BE2C (cell line): ENCODE measurements at regions not wholly inside any gene's neighbourhood (a gene's known extent, or its start where the extent isn't known, plus 50 kb on each side); places are given as distances from the start of the nearest gene placed in this dataset.

Experiments used
- DNase-seq: peaks from one replicate; pipeline ENCODE4 v3.0.0-alpha.2; 2020
- H3K27me3 ChIP-seq: fragments of 250-450 bp; sonication (Bioruptor Pico); 2 replicates; pipeline ENCODE4 v1.5.1; 2020; ENCODE audit warnings: mild to moderate bottlenecking
- H3K36me3 ChIP-seq: fragments of 250-450 bp; sonication (Bioruptor Pico); 2 replicates; pipeline ENCODE4 v1.5.1; 2020; ENCODE audit warnings: mild to moderate bottlenecking
- H3K4me1 ChIP-seq: fragments of 250-450 bp; sonication (Bioruptor Pico); 2 replicates; pipeline ENCODE4 v1.5.1; 2020
- H3K4me3 ChIP-seq: 2 replicates; pipeline ENCODE4 v1.5.1; 2011; ENCODE audit warnings: low read depth, low read length
- H3K9me3 ChIP-seq: fragments of 250-450 bp; sonication (Bioruptor Pico); 2 replicates; pipeline ENCODE4 v1.5.1; 2020
- TF ChIP-seq, protein P1 (sequence below): IDR thresholded peaks from 2 replicates; pipeline ENCODE4 v1.5.1; 2012; ENCODE audit warnings: mild to moderate bottlenecking, low read depth, low read length

DNA sequence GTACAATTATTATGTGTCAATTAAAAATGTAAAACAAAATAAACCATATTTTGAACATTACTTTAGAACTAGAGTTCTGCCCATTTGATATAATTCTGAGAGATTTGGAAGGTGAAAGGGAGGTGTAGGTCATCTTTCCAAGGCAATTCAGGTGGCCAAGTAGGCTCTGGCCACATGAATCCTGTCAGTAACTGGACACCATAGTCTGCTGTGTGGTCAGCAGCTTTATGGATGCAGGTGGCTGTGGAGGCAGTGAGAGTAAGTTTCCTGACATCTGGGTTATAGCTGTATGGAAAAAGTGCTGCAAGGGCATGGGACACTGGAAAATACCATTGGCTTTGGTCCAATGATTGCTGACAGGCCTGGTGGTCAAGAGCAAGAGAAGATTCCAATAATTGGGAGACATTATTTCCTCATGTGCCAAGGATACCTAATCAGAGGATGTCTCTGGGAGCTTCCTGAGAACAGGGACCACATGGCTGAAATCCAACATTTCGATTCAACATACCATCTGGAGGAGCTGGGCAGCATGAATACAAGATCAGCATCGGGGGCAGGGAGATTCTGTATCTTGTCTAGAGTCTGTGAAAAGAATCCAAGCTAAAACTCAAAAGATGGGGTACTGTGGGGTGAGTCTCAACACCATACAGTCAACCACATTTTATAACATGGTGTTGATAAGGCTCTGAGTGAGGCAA is 523.1 kb downstream of the MID1IP1 start:
- TF ChIP-seq, protein P1, sequence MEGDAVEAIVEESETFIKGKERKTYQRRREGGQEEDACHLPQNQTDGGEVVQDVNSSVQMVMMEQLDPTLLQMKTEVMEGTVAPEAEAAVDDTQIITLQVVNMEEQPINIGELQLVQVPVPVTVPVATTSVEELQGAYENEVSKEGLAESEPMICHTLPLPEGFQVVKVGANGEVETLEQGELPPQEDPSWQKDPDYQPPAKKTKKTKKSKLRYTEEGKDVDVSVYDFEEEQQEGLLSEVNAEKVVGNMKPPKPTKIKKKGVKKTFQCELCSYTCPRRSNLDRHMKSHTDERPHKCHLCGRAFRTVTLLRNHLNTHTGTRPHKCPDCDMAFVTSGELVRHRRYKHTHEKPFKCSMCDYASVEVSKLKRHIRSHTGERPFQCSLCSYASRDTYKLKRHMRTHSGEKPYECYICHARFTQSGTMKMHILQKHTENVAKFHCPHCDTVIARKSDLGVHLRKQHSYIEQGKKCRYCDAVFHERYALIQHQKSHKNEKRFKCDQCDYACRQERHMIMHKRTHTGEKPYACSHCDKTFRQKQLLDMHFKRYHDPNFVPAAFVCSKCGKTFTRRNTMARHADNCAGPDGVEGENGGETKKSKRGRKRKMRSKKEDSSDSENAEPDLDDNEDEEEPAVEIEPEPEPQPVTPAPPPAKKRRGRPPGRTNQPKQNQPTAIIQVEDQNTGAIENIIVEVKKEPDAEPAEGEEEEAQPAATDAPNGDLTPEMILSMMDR: no peak
- Histone ChIP-seq H3K27me3 (no peaks in the 10 kb centered on the region), H3K4me3 (no peak overlapping the region), H3K36me3 (no peaks in the 10 kb centered on the region), H3K4me1 (no peaks in the 10 kb centered on the region; the same call in 1 of the 2 replicates), H3K9me3 (no peaks in the 10 kb centered on the region)
- no peak for DNase-seq

DNA sequence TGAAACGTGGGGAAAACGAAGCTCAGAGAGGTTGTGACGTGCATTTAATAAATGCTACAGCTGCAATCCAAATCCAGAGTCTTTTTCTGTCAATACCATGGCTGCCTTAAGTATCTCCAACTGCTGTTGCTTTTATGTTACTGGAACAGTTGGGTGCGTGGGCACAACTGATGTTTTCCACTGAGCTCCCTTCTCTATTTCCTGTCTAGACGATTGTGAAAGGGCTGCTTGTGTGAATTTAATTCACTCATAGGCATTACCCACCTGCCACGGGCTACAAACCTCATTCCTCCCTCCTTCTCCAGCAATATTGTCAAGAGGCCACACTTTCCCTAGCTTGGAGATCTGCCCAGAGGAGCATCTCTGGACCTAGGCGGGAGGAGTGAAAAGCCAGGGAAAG is 526.0 kb downstream of the MID1IP1 start:
- Histone ChIP-seq H3K36me3 (no peaks in the 10 kb centered on the region), H3K4me1 (no peaks in the 10 kb centered on the region; the same call in 1 of the 2 replicates), H3K9me3 (no peaks in the 10 kb centered on the region), H3K27me3 (no peaks in the 10 kb centered on the region), H3K4me3 (no peak overlapping the region)
- TF ChIP-seq, protein P1: no peak
- no peak for DNase-seq

DNA sequence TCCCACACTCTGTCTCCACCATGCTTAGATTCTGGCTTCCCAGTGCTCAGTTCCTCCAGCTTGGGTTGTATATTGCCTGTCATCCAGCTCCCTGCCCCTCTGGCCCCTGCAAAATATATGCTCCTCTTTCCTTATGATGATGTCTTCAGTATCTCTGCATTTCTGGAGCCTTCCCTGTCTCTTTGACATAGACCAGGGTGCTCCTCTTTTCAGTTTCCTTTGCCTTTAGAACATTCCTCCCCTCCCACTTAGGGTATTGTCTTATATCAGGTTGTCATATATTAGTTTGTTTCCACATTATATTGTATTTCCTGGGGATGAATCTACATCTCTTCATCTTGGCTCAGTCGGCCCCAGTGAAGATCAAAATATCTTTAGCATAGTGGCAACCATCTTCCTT is 526.4 kb downstream of the MID1IP1 start:
- DNase-seq: no peak
- no peak overlapping the region for H3K4me3 ChIP-seq
- H3K36me3 ChIP-seq: no peaks in the 10 kb centered on the region
- no peaks in the 10 kb centered on the region for H3K27me3 ChIP-seq
- H3K4me1 ChIP-seq: no peaks in the 10 kb centered on the region; the same call in 1 of the 2 replicates
- no peaks in the 10 kb centered on the region for H3K9me3 ChIP-seq
- TF ChIP-seq, protein P1: no peak

DNA sequence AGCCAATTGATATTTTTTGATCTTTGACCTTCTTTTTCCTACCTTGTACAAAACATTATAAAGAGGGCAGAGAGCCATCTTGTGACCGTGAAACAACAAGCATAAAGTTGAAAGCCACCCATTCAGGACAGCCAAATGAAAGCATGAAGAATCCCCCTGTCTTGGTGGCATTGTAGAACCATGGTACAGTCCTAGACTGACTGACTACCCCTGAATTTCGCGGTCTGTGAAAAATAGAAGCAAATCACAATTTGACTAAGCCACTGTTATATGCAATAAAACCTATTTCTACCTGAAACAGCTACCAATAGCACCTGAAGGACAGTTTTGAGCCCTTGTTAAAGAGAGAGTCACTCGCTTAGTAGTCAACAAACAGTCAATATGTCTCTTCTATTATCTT is 527.4 kb downstream of the MID1IP1 start:
- Histone ChIP-seq H3K9me3 (no peaks in the 10 kb centered on the region), H3K36me3 (no peaks in the 10 kb centered on the region), H3K27me3 (no peaks in the 10 kb centered on the region), H3K4me1 (no peaks in the 10 kb centered on the region; the same call in 1 of the 2 replicates), H3K4me3 (no peak overlapping the region)
- TF ChIP-seq, protein P1: no peak
- no peak for DNase-seq

DNA sequence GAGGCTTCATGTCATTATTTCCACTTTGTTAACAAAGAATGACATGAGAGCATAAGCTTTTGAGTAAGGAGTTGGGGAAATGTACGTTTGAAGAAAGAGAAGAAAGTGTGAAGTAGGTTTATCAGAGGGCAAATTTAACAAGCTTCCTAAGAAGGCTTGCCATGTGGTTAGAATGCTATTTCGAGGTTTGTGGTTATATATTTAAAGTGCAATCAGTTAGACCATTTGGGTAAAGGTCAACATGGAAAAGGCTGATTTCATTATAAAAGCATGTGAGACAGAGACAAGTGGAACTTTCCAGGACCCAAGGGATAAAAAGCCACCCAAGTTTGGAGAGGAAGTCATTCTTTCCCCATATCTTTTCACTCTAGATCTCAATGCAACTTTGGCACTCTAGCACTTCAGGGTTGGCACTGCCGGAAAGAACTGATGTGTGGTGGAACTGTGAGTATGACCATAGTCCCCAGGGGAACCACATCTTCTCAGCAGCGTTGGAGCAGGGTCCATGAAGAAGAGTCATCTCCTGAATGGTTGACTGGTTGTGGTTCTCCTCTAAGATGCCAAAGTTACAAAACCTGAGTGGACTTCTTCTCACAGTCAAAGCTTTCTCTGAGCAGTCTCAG is 529.9 kb downstream of the MID1IP1 start:
- no peak for DNase-seq
- no peaks in the 10 kb centered on the region for H3K27me3 ChIP-seq
- no peak overlapping the region for H3K4me3 ChIP-seq
- H3K4me1 ChIP-seq: peaks cover 12% of the 10 kb centered on the region; the same call in 1 of the 2 replicates
- no peaks in the 10 kb centered on the region for H3K36me3 ChIP-seq
- TF ChIP-seq, protein P1: no peak
- H3K9me3 ChIP-seq: no peaks in the 10 kb centered on the region

DNA sequence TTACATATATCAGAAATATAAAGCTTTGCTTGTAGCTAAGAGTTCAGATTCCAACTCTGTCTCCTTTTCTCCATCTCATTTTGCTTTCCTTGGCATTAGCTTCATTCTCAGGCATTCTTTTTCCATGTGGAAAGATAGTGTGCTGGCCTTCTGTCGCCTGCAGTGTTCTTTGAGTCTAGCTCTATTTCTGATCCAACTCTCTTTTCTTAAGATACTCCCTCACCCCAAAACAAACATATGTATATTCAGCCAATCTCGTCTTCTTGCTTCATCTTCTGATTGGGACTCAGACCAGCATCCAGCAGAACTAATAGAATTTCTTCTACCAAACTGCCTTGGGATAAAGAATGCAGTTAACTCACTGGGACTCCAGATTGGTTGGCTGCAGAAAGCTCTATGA is 532.2 kb downstream of the MID1IP1 start:
- H3K4me1 ChIP-seq: peaks cover 12% of the 10 kb centered on the region; the same call in 1 of the 2 replicates
- TF ChIP-seq, protein P1: no peak

More for the DNA sequence above, 532.2 kb downstream of the MID1IP1 start:
- Histone ChIP-seq H3K9me3 (no peaks in the 10 kb centered on the region), H3K27me3 (no peaks in the 10 kb centered on the region), H3K36me3 (no peaks in the 10 kb centered on the region), H3K4me3 (no peak overlapping the region)
- no peak for DNase-seq
